ENCODE measurements at regions not wholly inside any gene's neighbourhood (a gene's known extent, or its start where the extent isn't known, plus 50 kb on each side); places are given as distances from the start of the nearest gene placed in this dataset.

- TF ChIP-seq, protein P1, sequence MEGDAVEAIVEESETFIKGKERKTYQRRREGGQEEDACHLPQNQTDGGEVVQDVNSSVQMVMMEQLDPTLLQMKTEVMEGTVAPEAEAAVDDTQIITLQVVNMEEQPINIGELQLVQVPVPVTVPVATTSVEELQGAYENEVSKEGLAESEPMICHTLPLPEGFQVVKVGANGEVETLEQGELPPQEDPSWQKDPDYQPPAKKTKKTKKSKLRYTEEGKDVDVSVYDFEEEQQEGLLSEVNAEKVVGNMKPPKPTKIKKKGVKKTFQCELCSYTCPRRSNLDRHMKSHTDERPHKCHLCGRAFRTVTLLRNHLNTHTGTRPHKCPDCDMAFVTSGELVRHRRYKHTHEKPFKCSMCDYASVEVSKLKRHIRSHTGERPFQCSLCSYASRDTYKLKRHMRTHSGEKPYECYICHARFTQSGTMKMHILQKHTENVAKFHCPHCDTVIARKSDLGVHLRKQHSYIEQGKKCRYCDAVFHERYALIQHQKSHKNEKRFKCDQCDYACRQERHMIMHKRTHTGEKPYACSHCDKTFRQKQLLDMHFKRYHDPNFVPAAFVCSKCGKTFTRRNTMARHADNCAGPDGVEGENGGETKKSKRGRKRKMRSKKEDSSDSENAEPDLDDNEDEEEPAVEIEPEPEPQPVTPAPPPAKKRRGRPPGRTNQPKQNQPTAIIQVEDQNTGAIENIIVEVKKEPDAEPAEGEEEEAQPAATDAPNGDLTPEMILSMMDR (IDR thresholded peaks at IDR 0.05) = no peak
- no peak for DNase-seq
- no peak overlapping the region for H3K9ac ChIP-seq (ENCODE audit: low read depth in 2 of 2, low read length in 2 of 2)
- no peaks in the 10 kb centered on the region for H3K4me1 ChIP-seq
- H3K36me3 ChIP-seq = no peaks in the 10 kb centered on the region
- H3K4me3 ChIP-seq = no peak overlapping the region
- no peaks in the 10 kb centered on the region for H3K9me3 ChIP-seq
- intact Hi-C loops (cut with DNase I) = no loop called here
- no peaks in the 10 kb centered on the region for H3K27me3 ChIP-seq
- no peak overlapping the region for H3K27ac ChIP-seq
Measured at GRCh38 chr12:39112064-39112463, 206.7 kb upstream of the CPNE8 start.

DNA sequence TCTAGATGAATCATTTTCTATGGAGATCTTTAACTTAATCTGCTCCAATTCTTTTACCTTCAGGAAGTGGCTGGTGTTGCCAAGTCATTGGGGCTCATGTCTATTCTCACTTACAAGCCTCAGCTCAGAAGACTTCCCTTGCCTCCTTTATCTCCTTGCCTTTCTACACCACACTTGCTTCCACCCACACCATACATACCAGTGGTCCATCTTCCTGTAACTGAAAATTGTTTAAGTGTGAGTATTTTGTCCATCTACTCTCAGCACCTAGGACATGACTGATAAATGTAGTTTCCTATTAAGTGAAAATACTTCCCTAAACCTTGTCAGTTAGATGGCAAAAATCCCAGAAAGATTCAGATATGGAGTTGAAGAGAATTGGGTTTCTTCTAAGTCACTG is 199.7 kb upstream of the CPNE8 start:
- Histone ChIP-seq H3K4me1 (no peaks in the 10 kb centered on the region), H3K27ac (no peak overlapping the region), H3K36me3 (no peaks in the 10 kb centered on the region), H3K4me3 (no peak overlapping the region), H3K9ac (ENCODE audit: low read depth in 2 of 2, low read length in 2 of 2) (no peak overlapping the region), H3K9me3 (no peaks in the 10 kb centered on the region), H3K27me3 (no peaks in the 10 kb centered on the region)
- intact Hi-C loops (cut with DNase I) = loop anchor here (10.0 kb wide), 2 partner anchors 780 to 970 kb away; no protein-coding TSS in a partner anchor
- no peak for DNase-seq
- TF ChIP-seq, protein P1 (IDR thresholded peaks at IDR 0.05) = no peak

DNA sequence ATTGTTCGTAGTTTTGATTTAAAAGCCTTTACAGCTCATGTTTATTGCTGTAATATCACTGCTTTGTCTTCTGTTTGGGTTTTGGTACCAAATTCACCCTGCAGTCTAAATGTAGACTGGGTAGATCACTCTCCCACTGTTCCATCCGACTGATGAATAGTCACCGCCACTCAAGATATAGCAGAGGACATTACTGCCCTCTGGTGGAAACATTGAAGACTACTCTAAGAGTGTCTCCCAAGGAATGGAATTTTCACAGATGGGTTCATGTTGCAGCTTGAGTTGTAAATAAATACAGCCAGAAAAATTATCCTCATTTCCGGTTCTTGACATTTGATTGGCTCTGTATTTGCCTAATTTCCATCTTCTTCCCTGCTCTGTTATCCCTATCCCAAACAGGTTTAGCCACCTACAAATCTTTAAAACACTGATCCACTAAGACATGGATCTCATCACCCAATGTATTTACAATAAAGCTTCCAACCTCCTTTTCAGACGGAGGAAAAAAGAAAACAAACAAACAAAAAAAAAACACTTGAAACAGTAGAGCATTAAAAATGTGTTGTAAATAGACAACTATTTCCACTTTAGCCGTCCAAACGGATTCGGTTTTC is 198.3 kb upstream of the CPNE8 start:
- TF ChIP-seq, protein P1 (IDR thresholded peaks at IDR 0.05) = peak; percentile 61
- intact Hi-C loops (cut with DNase I) = loop anchor here (5.0 to 10.0 kb wide), 4 partner anchors 181 to 969 kb away; partner anchors contain the start of gene CPNE8
- DNase-seq = peak; percentile 30

DNA sequence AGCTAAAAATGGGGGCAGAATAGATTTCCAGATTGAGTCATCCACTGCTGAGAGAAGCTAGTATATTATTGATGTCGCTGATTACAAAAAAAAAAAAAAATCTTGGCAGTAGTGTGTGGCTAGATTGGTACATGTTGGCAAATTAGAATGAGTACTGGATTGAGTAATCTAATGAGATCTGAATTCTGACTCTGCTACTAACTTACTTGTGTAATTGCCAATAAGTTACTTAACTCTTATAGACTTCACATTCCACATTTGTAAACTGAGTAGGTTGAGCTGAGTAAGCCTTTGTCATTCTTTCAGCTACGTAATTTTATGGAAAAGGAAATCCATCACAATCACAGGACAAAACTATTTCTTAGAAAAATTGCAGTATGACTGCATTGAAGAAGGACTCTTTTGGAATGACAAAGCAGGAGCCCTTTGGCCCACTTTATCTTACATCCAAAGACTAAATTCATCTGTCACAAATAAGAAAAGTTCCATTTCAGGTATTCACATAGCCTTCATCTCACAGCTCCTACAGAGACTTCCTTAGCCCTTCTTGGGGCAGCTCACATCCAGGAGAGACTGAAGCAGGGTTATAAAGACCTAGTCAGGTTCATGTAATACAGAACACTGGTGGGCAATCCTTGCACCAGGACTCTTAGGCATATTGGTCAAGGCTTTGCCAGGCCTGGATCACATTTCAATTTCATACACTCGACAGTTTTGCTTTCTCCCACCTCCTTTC is 197.3 kb upstream of the CPNE8 start:
- intact Hi-C loops (cut with DNase I) = loop anchor here (5.0 to 10.0 kb wide), 4 partner anchors 180 to 968 kb away; partner anchors contain the start of gene CPNE8
- Histone ChIP-seq H3K4me3 (no peak overlapping the region), H3K4me1 (no peaks in the 10 kb centered on the region), H3K27ac (no peak overlapping the region), H3K9me3 (no peaks in the 10 kb centered on the region), H3K36me3 (no peaks in the 10 kb centered on the region), H3K9ac (ENCODE audit: low read depth in 2 of 2, low read length in 2 of 2) (no peak overlapping the region), H3K27me3 (no peaks in the 10 kb centered on the region)
- TF ChIP-seq, protein P1 (IDR thresholded peaks at IDR 0.05) = no peak
- no peak for DNase-seq

More for the DNA sequence above, 198.3 kb upstream of the CPNE8 start:
- no peaks in the 10 kb centered on the region for H3K4me1 ChIP-seq
- no peak overlapping the region for H3K27ac ChIP-seq
- no peak overlapping the region for H3K9ac ChIP-seq (ENCODE audit: low read depth in 2 of 2, low read length in 2 of 2)
- no peaks in the 10 kb centered on the region for H3K36me3 ChIP-seq
- no peaks in the 10 kb centered on the region for H3K9me3 ChIP-seq
- H3K27me3 ChIP-seq = no peaks in the 10 kb centered on the region
- H3K4me3 ChIP-seq = no peak overlapping the region

DNA sequence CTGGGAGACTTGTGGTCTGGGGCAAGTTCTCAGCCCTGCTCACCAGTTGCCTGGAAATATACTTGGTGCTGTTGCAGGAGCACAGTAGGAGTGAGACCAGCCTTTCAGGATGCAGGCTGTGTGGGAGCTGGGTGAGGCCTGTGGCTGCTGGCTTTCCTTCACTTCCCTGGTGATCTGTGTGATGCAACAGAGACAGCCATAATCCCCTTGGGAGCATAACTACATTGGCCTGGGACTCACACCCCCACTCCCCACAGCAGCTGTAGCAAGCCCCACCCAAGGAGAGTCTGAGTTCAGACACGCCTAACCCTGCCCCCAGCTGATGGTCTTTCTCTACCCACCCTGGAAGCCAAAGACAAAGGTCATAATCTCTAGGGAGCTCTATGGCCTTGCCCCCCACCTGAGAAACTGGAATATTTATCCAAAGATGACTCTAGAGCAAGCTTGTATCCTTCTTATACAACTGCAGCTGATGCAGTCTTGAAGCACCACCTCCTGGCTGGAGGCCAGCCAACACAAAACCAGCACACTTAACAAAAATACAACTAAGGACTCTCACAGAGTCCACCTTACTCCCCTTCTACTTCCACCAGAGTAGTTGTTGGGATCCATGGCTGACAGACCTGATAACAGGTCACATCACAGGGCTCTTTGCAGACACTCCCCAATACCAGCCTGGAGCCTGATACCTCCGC is 190.4 kb upstream of the CPNE8 start:
- Histone ChIP-seq H3K36me3 (no peaks in the 10 kb centered on the region), H3K9me3 (no peaks in the 10 kb centered on the region), H3K9ac (ENCODE audit: low read depth in 2 of 2, low read length in 2 of 2) (no peak overlapping the region), H3K27ac (no peak overlapping the region), H3K27me3 (no peaks in the 10 kb centered on the region), H3K4me3 (no peak overlapping the region), H3K4me1 (no peaks in the 10 kb centered on the region)
- TF ChIP-seq, protein P1 (IDR thresholded peaks at IDR 0.05) = no peak
- no peak for DNase-seq
- intact Hi-C loops (cut with DNase I) = no loop called here

Measured in colonic mucosa (tissue), 4 donors.